ENCODE measurements at regions not wholly inside any gene's neighbourhood (a gene's known extent, or its start where the extent isn't known, plus 50 kb on each side); places are given as distances from the start of the nearest gene placed in this dataset.

DNA sequence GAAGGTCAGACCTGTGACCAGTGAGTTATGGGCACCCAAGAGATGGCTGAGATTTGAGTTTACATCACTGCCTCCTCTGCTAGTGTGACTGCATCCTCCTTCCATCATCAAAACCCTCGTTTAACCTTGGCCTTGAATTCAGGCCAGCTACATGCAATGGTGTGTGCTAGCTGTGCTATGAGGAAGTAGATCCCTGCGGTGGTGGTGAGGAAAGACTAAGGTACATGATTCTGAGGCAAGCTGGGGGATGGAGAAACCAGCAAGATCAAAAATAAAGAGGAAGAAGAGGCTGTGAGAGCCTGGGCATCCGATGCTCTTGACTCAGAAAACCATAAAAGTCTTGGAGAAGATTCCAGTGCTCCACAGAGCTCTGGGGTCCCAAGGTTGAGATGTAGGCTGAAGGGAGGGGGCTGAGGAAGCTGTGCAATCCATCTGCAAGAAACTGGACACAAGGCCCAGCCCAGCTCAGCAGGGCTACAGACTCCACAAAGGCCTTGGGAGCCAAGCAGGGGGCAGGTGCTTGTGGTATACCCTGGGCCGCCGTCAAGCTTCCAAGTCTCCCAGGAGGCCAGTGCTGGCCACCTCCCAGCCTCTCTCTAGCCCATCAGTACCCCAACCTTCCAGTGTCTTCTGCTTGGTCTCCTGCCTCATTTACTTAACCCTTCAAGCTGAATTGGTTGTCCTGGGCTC is 774.8 kb downstream of the VRK1 start:
- DNase-seq (ENCODE audit: low read depth, low spot score): no peak
- Histone ChIP-seq H3K4me3 (replicated peaks in 1 of 3; ENCODE audit: insufficient read depth in 1 of 3, low read depth in 1 of 3, low read length in 3 of 3) (no peak overlapping the region), H3K4me2 (ENCODE audit: insufficient read depth, low read length) (no peak overlapping the region), H3K9me1 (replicated peaks; ENCODE audit: control insufficient read depth, extremely low read depth, insufficient read depth, low read length) (no peaks in the 10 kb centered on the region), H3K36me3 (ENCODE audit: control insufficient read depth in 2 of 2, extremely low read depth in 1 of 2, insufficient read depth in 2 of 2, low read length in 2 of 2) (no peaks in the 10 kb centered on the region), H3K79me2 (ENCODE audit: control insufficient read depth, insufficient read depth, low read length) (no peaks in the 10 kb centered on the region), H3K4me1 (ENCODE audit: control insufficient read depth, extremely low read depth, insufficient read depth, low read length) (no peaks in the 10 kb centered on the region), H4K20me1 (replicated peaks; ENCODE audit: control insufficient read depth, extremely low read depth, insufficient read depth, low read length) (no peaks in the 10 kb centered on the region), H3K27ac (ENCODE audit: insufficient read depth, low read depth, low read length) (no peak overlapping the region), H3K9me3 (replicated peaks; ENCODE audit: control insufficient read depth, insufficient read depth, low read length) (peaks cover 7% of the 10 kb centered on the region), H2AFZ (ENCODE audit: low read depth, low read length) (no peak overlapping the region), H3K9ac (replicated peaks; ENCODE audit: extremely low read depth, insufficient read depth, low read length) (no peak overlapping the region), H3K27me3 (ENCODE audit: control insufficient read depth in 2 of 2, insufficient read depth in 2 of 2, low read length in 2 of 2) (no peaks in the 10 kb centered on the region)
- intact Hi-C loops (cut with micrococcal nuclease) (no loop called here), dilution Hi-C loops (cut with MboI; ENCODE audit: extremely low pct_ligation_motif_present, low sequenced_read_pairs) (no loop called here)
- ChIA-PET POLR2A (no interaction called here), CTCF (no interaction called here)
- FAIRE-seq: no peak
- BruUV-seq (replicated peaks): no TSS peak
- TF ChIP-seq, protein P1, sequence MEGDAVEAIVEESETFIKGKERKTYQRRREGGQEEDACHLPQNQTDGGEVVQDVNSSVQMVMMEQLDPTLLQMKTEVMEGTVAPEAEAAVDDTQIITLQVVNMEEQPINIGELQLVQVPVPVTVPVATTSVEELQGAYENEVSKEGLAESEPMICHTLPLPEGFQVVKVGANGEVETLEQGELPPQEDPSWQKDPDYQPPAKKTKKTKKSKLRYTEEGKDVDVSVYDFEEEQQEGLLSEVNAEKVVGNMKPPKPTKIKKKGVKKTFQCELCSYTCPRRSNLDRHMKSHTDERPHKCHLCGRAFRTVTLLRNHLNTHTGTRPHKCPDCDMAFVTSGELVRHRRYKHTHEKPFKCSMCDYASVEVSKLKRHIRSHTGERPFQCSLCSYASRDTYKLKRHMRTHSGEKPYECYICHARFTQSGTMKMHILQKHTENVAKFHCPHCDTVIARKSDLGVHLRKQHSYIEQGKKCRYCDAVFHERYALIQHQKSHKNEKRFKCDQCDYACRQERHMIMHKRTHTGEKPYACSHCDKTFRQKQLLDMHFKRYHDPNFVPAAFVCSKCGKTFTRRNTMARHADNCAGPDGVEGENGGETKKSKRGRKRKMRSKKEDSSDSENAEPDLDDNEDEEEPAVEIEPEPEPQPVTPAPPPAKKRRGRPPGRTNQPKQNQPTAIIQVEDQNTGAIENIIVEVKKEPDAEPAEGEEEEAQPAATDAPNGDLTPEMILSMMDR (IDR thresholded peaks at IDR 0.05; ENCODE audit: extremely low read depth in 1 of 2, insufficient read depth in 1 of 2, low read depth in 1 of 2, low read length in 2 of 2): no peak
- TF ChIP-seq JUN (IDR thresholded peaks at IDR 0.05; ENCODE audit: borderline replicate concordance, insufficient read depth, insufficient read length, low read depth) (no peak), EZH2 (IDR thresholded peaks at IDR 0.05; ENCODE audit: borderline replicate concordance, low read depth, low read length, severe bottlenecking) (no peak), MYC (IDR thresholded peaks at IDR 0.05; ENCODE audit: low read depth, low read length) (no peak), POLR2AphosphoS5 (IDR thresholded peaks at IDR 0.05; ENCODE audit: insufficient read depth, low read depth, low read length) (no peak), GATA2 (IDR thresholded peaks at IDR 0.05; ENCODE audit: insufficient read depth, insufficient read length, low read depth, low read length) (no peak), FOS (IDR thresholded peaks at IDR 0.05; ENCODE audit: borderline replicate concordance, insufficient read depth, low read length) (no peak), POLR2A (IDR thresholded peaks at IDR 0.05; ENCODE audit: low read depth, low read length) (no peak)
- TF ChIP-seq, protein P2, sequence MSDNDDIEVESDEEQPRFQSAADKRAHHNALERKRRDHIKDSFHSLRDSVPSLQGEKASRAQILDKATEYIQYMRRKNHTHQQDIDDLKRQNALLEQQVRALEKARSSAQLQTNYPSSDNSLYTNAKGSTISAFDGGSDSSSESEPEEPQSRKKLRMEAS (IDR thresholded peaks at IDR 0.05; ENCODE audit: insufficient read depth, insufficient read length): no peak
